Mononuclear cell (primary cell): ENCODE measurements at regions not wholly inside any gene's neighbourhood (a gene's known extent, or its start where the extent isn't known, plus 50 kb on each side); places are given as distances from the start of the nearest gene placed in this dataset.

Experiments used
- H3K27me3 ChIP-seq: 2 replicates; pipeline ENCODE4 v1.6.0; 2011; ENCODE audit warnings: low read length, control low read depth; ENCODE audit not compliant: insufficient read depth
- H3K4me1 ChIP-seq: 2 replicates; pipeline ENCODE4 v1.5.1; 2011; ENCODE audit warnings: mild to moderate bottlenecking, low read length, control low read depth; ENCODE audit not compliant: insufficient read depth
- H3K4me3 ChIP-seq: 2 replicates; pipeline ENCODE4 v1.5.1; 2011; ENCODE audit warnings: mild to moderate bottlenecking, low read length, moderate library complexity
- H3K9me3 ChIP-seq: 2 replicates; pipeline ENCODE4 v1.5.1; 2011; ENCODE audit warnings: low read depth, mild to moderate bottlenecking, control low read depth, low read length

GRCh38 chr1:224500796-224501195 is 66.2 kb upstream of the WDR26 start:
- no peak overlapping the region for H3K4me3 ChIP-seq
- no peaks in the 10 kb centered on the region for H3K27me3 ChIP-seq
- H3K4me1 ChIP-seq = peaks cover 72% of the 10 kb centered on the region
- no peaks in the 10 kb centered on the region for H3K9me3 ChIP-seq

- Histone ChIP-seq H3K4me3 (no peak overlapping the region), H3K9me3 (no peaks in the 10 kb centered on the region), H3K4me1 (peaks cover 64% of the 10 kb centered on the region), H3K27me3 (no peaks in the 10 kb centered on the region)
Measured at GRCh38 chr1:224501836-224502235, 67.2 kb upstream of the WDR26 start.

GRCh38 chr1:224502459-224503160 is 68.0 kb upstream of the WDR26 start:
- H3K9me3 ChIP-seq = no peaks in the 10 kb centered on the region
- H3K4me1 ChIP-seq = peaks cover 57% of the 10 kb centered on the region
- no peak overlapping the region for H3K4me3 ChIP-seq
- no peaks in the 10 kb centered on the region for H3K27me3 ChIP-seq

- H3K27me3 ChIP-seq = no peaks in the 10 kb centered on the region
- peaks cover 49% of the 10 kb centered on the region for H3K4me1 ChIP-seq
- no peaks in the 10 kb centered on the region for H3K9me3 ChIP-seq
- H3K4me3 ChIP-seq = no peak overlapping the region
Measured at GRCh38 chr1:224503161-224504118, 68.8 kb upstream of the WDR26 start.

- no peaks in the 10 kb centered on the region for H3K9me3 ChIP-seq
- H3K4me1 ChIP-seq = peaks cover 39% of the 10 kb centered on the region
- H3K4me3 ChIP-seq = no peak overlapping the region
- no peaks in the 10 kb centered on the region for H3K27me3 ChIP-seq
Measured at GRCh38 chr1:224504297-224505041, 69.9 kb upstream of the WDR26 start.

- no peaks in the 10 kb centered on the region for H3K9me3 ChIP-seq
- no peaks in the 10 kb centered on the region for H3K27me3 ChIP-seq
- peaks cover 35% of the 10 kb centered on the region for H3K4me1 ChIP-seq
- no peak overlapping the region for H3K4me3 ChIP-seq
Measured at GRCh38 chr1:224505454-224506093, 71.0 kb upstream of the WDR26 start.

GRCh38 chr1:224506141-224506814 is 71.7 kb upstream of the WDR26 start:
- Histone ChIP-seq H3K4me1 (peaks cover 31% of the 10 kb centered on the region), H3K27me3 (no peaks in the 10 kb centered on the region), H3K9me3 (no peaks in the 10 kb centered on the region), H3K4me3 (no peak overlapping the region)

- no peak overlapping the region for H3K4me3 ChIP-seq
- H3K27me3 ChIP-seq = no peaks in the 10 kb centered on the region
- H3K9me3 ChIP-seq = no peaks in the 10 kb centered on the region
- peaks cover 18% of the 10 kb centered on the region for H3K4me1 ChIP-seq
Measured at GRCh38 chr1:224507771-224508523, 73.3 kb upstream of the WDR26 start.

GRCh38 chr1:224509907-224510306 is 75.3 kb upstream of the WDR26 start:
- no peak overlapping the region for H3K4me3 ChIP-seq
- no peaks in the 10 kb centered on the region for H3K27me3 ChIP-seq
- no peaks in the 10 kb centered on the region for H3K4me1 ChIP-seq
- H3K9me3 ChIP-seq = no peaks in the 10 kb centered on the region

GRCh38 chr1:224510880-224511645 is 76.5 kb upstream of the WDR26 start:
- Histone ChIP-seq H3K9me3 (no peaks in the 10 kb centered on the region), H3K27me3 (no peaks in the 10 kb centered on the region), H3K4me1 (no peaks in the 10 kb centered on the region), H3K4me3 (no peak overlapping the region)

GRCh38 chr1:224512600-224513151 is 78.1 kb upstream of the WDR26 start:
- Histone ChIP-seq H3K27me3 (no peaks in the 10 kb centered on the region), H3K4me1 (no peaks in the 10 kb centered on the region), H3K9me3 (no peaks in the 10 kb centered on the region), H3K4me3 (no peak overlapping the region)

GRCh38 chr1:224513383-224513782 is 78.8 kb upstream of the WDR26 start:
- H3K9me3 ChIP-seq = no peaks in the 10 kb centered on the region
- no peak overlapping the region for H3K4me3 ChIP-seq
- no peaks in the 10 kb centered on the region for H3K27me3 ChIP-seq
- no peaks in the 10 kb centered on the region for H3K4me1 ChIP-seq

- Histone ChIP-seq H3K27me3 (no peaks in the 10 kb centered on the region), H3K9me3 (no peaks in the 10 kb centered on the region), H3K4me3 (no peak overlapping the region), H3K4me1 (no peaks in the 10 kb centered on the region)
Measured at GRCh38 chr1:224513787-224514209, 79.2 kb upstream of the WDR26 start.
